H9 (cell line): ENCODE measurements at regions not wholly inside any gene's neighbourhood (a gene's known extent, or its start where the extent isn't known, plus 50 kb on each side); places are given as distances from the start of the nearest gene placed in this dataset.

Experiments used
- DNase-seq: peaks from one replicate; pipeline ENCODE4 v3.0.0-alpha.2; 2017
- H2AFZ ChIP-seq: one replicate; pipeline ENCODE4 v1.6.1; 2013; ENCODE audit warnings: mild to moderate bottlenecking, low read length, control low read depth, moderate library complexity
- H2AK5ac ChIP-seq: 2 replicates; pipeline ENCODE4 v1.6.1; 2013; ENCODE audit warnings: low read length, control low read depth, mixed read lengths; ENCODE audit not compliant: insufficient read length
- H2BK120ac ChIP-seq: one replicate; pipeline ENCODE4 v1.6.1; 2013; ENCODE audit warnings: low read depth, mild to moderate bottlenecking, low read length, control low read depth, inconsistent platforms; ENCODE audit not compliant: poor library complexity, severe bottlenecking
- H2BK12ac ChIP-seq: 2 replicates; pipeline ENCODE4 v1.6.1; 2013; ENCODE audit warnings: low read length, control low read depth, mixed read lengths, low read depth; ENCODE audit not compliant: insufficient read length
- H2BK15ac ChIP-seq: 2 replicates; pipeline ENCODE4 v1.6.1; 2013; ENCODE audit warnings: low read depth, low read length, control low read depth
- H2BK20ac ChIP-seq: one replicate; pipeline ENCODE4 v1.6.1; 2013; ENCODE audit warnings: low read depth, mild to moderate bottlenecking, low read length, control low read depth, inconsistent platforms; ENCODE audit not compliant: poor library complexity, severe bottlenecking
- H2BK5ac ChIP-seq: 2 replicates; pipeline ENCODE4 v1.6.1; 2013; ENCODE audit warnings: low read length, control low read depth, mixed read lengths; ENCODE audit not compliant: insufficient read length
- H3K14ac ChIP-seq: 2 replicates; pipeline ENCODE4 v1.6.1; 2013; ENCODE audit warnings: low read length, control low read depth; ENCODE audit not compliant: insufficient read depth
- H3K18ac ChIP-seq: 2 replicates; pipeline ENCODE4 v1.6.1; 2013; ENCODE audit warnings: low read depth, mild to moderate bottlenecking, mixed read lengths, low read length, control low read depth; ENCODE audit not compliant: insufficient read length
- H3K23ac ChIP-seq: 2 replicates; pipeline ENCODE4 v1.6.1; 2013; ENCODE audit warnings: low read length, control low read depth, mixed read lengths, low read depth; ENCODE audit not compliant: insufficient read length
- H3K23me2 ChIP-seq: 2 replicates; pipeline ENCODE4 v1.6.1; 2013; ENCODE audit warnings: low read depth, mild to moderate bottlenecking, mixed read lengths, low read length, control low read depth; ENCODE audit not compliant: insufficient read length, poor library complexity, severe bottlenecking
- H3K27ac ChIP-seq: 2 replicates; pipeline ENCODE4 v1.5.1; 2013; ENCODE audit warnings: low read length, control low read depth, mixed read lengths, low read depth; ENCODE audit not compliant: insufficient read length
- H3K27me3 ChIP-seq: 2 replicates; pipeline ENCODE4 v1.6.1; 2013; ENCODE audit warnings: low read length, control low read depth, inconsistent platforms; ENCODE audit not compliant: insufficient read depth
- H3K4ac ChIP-seq: 2 replicates; pipeline ENCODE4 v1.6.1; 2013; ENCODE audit warnings: low read depth, mild to moderate bottlenecking, control low read depth, inconsistent platforms, low read length, moderate library complexity
- H3K4me1 ChIP-seq: 2 replicates; pipeline ENCODE4 v1.6.1; 2013; ENCODE audit warnings: low read length, control low read depth, inconsistent platforms; ENCODE audit not compliant: insufficient read depth
- H3K4me2 ChIP-seq: 2 replicates; pipeline ENCODE4 v1.6.1; 2013; ENCODE audit warnings: low read length, control low read depth, mixed read lengths; ENCODE audit not compliant: insufficient read length, insufficient read depth
- H3K56ac ChIP-seq: 2 replicates; pipeline ENCODE4 v1.6.1; 2013; ENCODE audit warnings: low read depth, mild to moderate bottlenecking, mixed read lengths, low read length, control low read depth; ENCODE audit not compliant: insufficient read length
- H3K79me1 ChIP-seq: 2 replicates; pipeline ENCODE4 v1.6.1; 2013; ENCODE audit warnings: low read depth, mild to moderate bottlenecking, moderate library complexity, low read length, control low read depth, inconsistent platforms; ENCODE audit not compliant: insufficient read depth, poor library complexity, severe bottlenecking
- H3K79me2 ChIP-seq: 2 replicates; pipeline ENCODE4 v1.6.1; 2013; ENCODE audit warnings: low read length, control low read depth, inconsistent platforms; ENCODE audit not compliant: insufficient read depth
- H3K9ac ChIP-seq: 2 replicates; pipeline ENCODE4 v1.6.1; 2013; ENCODE audit warnings: low read length, control low read depth, mixed read lengths; ENCODE audit not compliant: insufficient read length; ENCODE audit errors: extremely low read depth
- H3K9me3 ChIP-seq: one replicate; pipeline ENCODE4 v1.6.1; 2013; ENCODE audit warnings: low read depth, low read length, inconsistent platforms; ENCODE audit not compliant: control insufficient read depth
- H3T11ph ChIP-seq: one replicate; pipeline ENCODE4 v1.6.1; 2013; ENCODE audit warnings: mild to moderate bottlenecking, low read length, control low read depth, inconsistent platforms
- H4K20me1 ChIP-seq: one replicate; pipeline ENCODE4 v1.6.1; 2013; ENCODE audit not compliant: control insufficient read depth, insufficient read length, insufficient read depth
- H4K5ac ChIP-seq: 2 replicates; pipeline ENCODE4 v1.6.1; 2013; ENCODE audit warnings: low read depth, mild to moderate bottlenecking, mixed read lengths, low read length, control low read depth; ENCODE audit not compliant: insufficient read length
- H4K8ac ChIP-seq: replicated peaks from 2 replicates; pipeline ENCODE4 v1.6.1; 2013; ENCODE audit warnings: low read length, control low read depth, mixed read lengths, low read depth; ENCODE audit not compliant: insufficient read length
- H4K91ac ChIP-seq: 2 replicates; pipeline ENCODE4 v1.6.1; 2013; ENCODE audit warnings: low read depth, mild to moderate bottlenecking, moderate library complexity, mixed read lengths, low read length, control low read depth; ENCODE audit not compliant: insufficient read length
- H3K27ac Mint-ChIP-seq, 3 experiments: 2 replicates in 2 of 3; 3 replicates in 1 of 3; pipeline ENCODE4 v1.8.0; 2020 to 2021; ENCODE audit warnings: mixed read lengths in 3 of 3, mild to moderate bottlenecking in 1 of 3, moderate library complexity in 1 of 3
- H3K27me3 Mint-ChIP-seq: 2 replicates; pipeline ENCODE4 v1.8.0; 2021; ENCODE audit warnings: low read depth, mild to moderate bottlenecking, moderate library complexity, mixed read lengths
- H3K36me3 Mint-ChIP-seq, 3 experiments: 2 replicates in 2 of 3; 3 replicates in 1 of 3; pipeline ENCODE4 v1.8.0; 2020 to 2021; ENCODE audit warnings: low read depth in 3 of 3, mixed read lengths in 3 of 3; ENCODE audit not compliant: insufficient read depth in 1 of 3
- H3K4me1 Mint-ChIP-seq, 2 experiments: 2 replicates each; pipeline ENCODE4 v1.8.0; 2020; ENCODE audit warnings: mixed read lengths in 2 of 2
- H3K4me3 Mint-ChIP-seq, 2 experiments: 2 replicates in 1 of 2; 3 replicates in 1 of 2; pipeline ENCODE4 v1.8.0; 2020 to 2021; ENCODE audit warnings: mild to moderate bottlenecking in 2 of 2, mixed read lengths in 2 of 2, moderate library complexity in 1 of 2
- H3K9me3 Mint-ChIP-seq, 2 experiments: 2 replicates in 1 of 2; 3 replicates in 1 of 2; pipeline ENCODE4 v1.8.0; 2020; ENCODE audit warnings: mild to moderate bottlenecking in 2 of 2, mixed read lengths in 2 of 2, moderate library complexity in 1 of 2
- CTCF ChIP-seq: fragments of 200-600 bp; sonication (generic); conservative IDR thresholded peaks from 3 replicates; pipeline ENCODE4 v1.8.0; 2021; ENCODE audit warnings: antibody characterized with exemption, mild to moderate bottlenecking
- WGBS: extraction: QIAGEN DNeasy Blood & Tissue Kit; methylation state at CpG from one replicate; pipeline ENCODE4 v1.1.7; 2013; ENCODE audit warnings: missing lambda C conversion rate, low lambda C conversion rate, mixed read lengths; ENCODE audit not compliant: insufficient read length; ENCODE audit errors: extremely low coverage; 5-methylcytosine and 5-hydroxymethylcytosine counted together

- Histone ChIP-seq H3K27me3 (no peaks in the 10 kb centered on the region), H3K56ac (no peak overlapping the region), H3K4ac (no peak overlapping the region), H2AFZ (no peak overlapping the region), H3K9ac (no peak overlapping the region), H2BK120ac (no peak overlapping the region), H2BK5ac (no peak overlapping the region), H3T11ph (no peak overlapping the region), H2BK20ac (no peak overlapping the region), H4K91ac (no peak overlapping the region), H3K4me1 (no peaks in the 10 kb centered on the region), H3K14ac (no peak overlapping the region), H3K4me2 (no peak overlapping the region), H4K5ac (no peak overlapping the region), H4K8ac (no peak overlapping the region), H3K23ac (no peak overlapping the region), H3K23me2 (no peaks in the 10 kb centered on the region), H3K18ac (no peak overlapping the region), H4K20me1 (no peaks in the 10 kb centered on the region), H3K27ac (no peak overlapping the region), H3K79me1 (no peaks in the 10 kb centered on the region), H2AK5ac (no peak overlapping the region), H3K79me2 (no peaks in the 10 kb centered on the region), H2BK15ac (no peak overlapping the region), H2BK12ac (no peak overlapping the region), H3K9me3 (no peaks in the 10 kb centered on the region)
- no peaks in the 10 kb centered on the region; a peak in 1 of 5 replicates for H3K9me3 Mint-ChIP-seq
- WGBS = no CpG with 5 or more reads among the region's 4 CpGs
- peaks cover 3% of the 10 kb centered on the region; the same call in 1 of the 2 replicates for H3K27me3 Mint-ChIP-seq
- no peak for TF ChIP-seq CTCF
- H3K4me3 Mint-ChIP-seq = no peak overlapping the region
- DNase-seq = no peak
- peaks cover 0 to 11% (median 2%) of the 10 kb centered on the region in 3 experiments; a peak in 2 of 7 replicates for H3K36me3 Mint-ChIP-seq
- no peaks in the 10 kb centered on the region for H3K4me1 Mint-ChIP-seq
- H3K27ac Mint-ChIP-seq = no peak overlapping the region
Observed at GRCh38 chr16:52301026-52301425, 245.9 kb downstream of the TOX3 start.
